ENCODE measurements at regions not wholly inside any gene's neighbourhood (a gene's known extent, or its start where the extent isn't known, plus 50 kb on each side); places are given as distances from the start of the nearest gene placed in this dataset.
"Not testable (repeated sequence)": the region's sequence is repeated elsewhere in the genome, so short reads cannot be mapped to it uniquely, and the experiment has no call there.

GRCh38 chr5:42241636-42242035, 181.6 kb upstream of the GHR start:
- no peak for DNase-seq (ENCODE audit: low read depth in 2 of 2)

- DNase-seq (ENCODE audit: low read depth in 2 of 2) = no peak
Observed at GRCh38 chr5:42242210-42242609, 181.0 kb upstream of the GHR start.

- DNase-seq (ENCODE audit: low read depth in 2 of 2) = no peak
Observed at GRCh38 chr5:42242881-42243485, 180.3 kb upstream of the GHR start.

GRCh38 chr5:42252306-42252705, 170.9 kb upstream of the GHR start:
- DNase-seq (ENCODE audit: low read depth in 2 of 2) = no peak

- not testable (repeated sequence) for DNase-seq (ENCODE audit: low read depth in 2 of 2)
Observed at GRCh38 chr5:42259914-42260313, 163.3 kb upstream of the GHR start.

- no peak for DNase-seq (ENCODE audit: low read depth in 2 of 2)
Observed at GRCh38 chr5:42267091-42267490, 156.1 kb upstream of the GHR start.

GRCh38 chr5:42268170-42268569, 155.1 kb upstream of the GHR start:
- not testable (repeated sequence) for DNase-seq (ENCODE audit: low read depth in 2 of 2)

GRCh38 chr5:42268630-42269029, 154.6 kb upstream of the GHR start:
- no peak for DNase-seq (ENCODE audit: low read depth in 2 of 2)

- no peak for DNase-seq (ENCODE audit: low read depth in 2 of 2)
Observed at GRCh38 chr5:42270771-42271170, 152.5 kb upstream of the GHR start.

- DNase-seq (ENCODE audit: low read depth in 2 of 2) = no peak
Observed at GRCh38 chr5:42274913-42275312, 148.3 kb upstream of the GHR start.

- DNase-seq (ENCODE audit: low read depth in 2 of 2) = no peak
Observed at GRCh38 chr5:42277293-42277692, 145.9 kb upstream of the GHR start.

- no peak for DNase-seq (ENCODE audit: low read depth in 2 of 2)
Observed at GRCh38 chr5:42284584-42284983, 138.7 kb upstream of the GHR start.

- DNase-seq (ENCODE audit: low read depth in 2 of 2) = no peak
Observed at GRCh38 chr5:42285230-42285629, 138.0 kb upstream of the GHR start.

- no peak for DNase-seq (ENCODE audit: low read depth in 2 of 2)
Observed at GRCh38 chr5:42300496-42300895, 122.7 kb upstream of the GHR start.

GRCh38 chr5:42301349-42301748, 121.9 kb upstream of the GHR start:
- no peak for DNase-seq (ENCODE audit: low read depth in 2 of 2)

GRCh38 chr5:42302186-42302585, 121.1 kb upstream of the GHR start:
- DNase-seq (ENCODE audit: low read depth in 2 of 2) = no peak

GRCh38 chr5:42306287-42306686, 117.0 kb upstream of the GHR start:
- DNase-seq (ENCODE audit: low read depth in 2 of 2) = no peak

GRCh38 chr5:42309865-42310264, 113.4 kb upstream of the GHR start:
- DNase-seq (ENCODE audit: low read depth in 2 of 2) = no peak

- no peak for DNase-seq (ENCODE audit: low read depth in 2 of 2)
Observed at GRCh38 chr5:42315214-42315613, 108.0 kb upstream of the GHR start.

GRCh38 chr5:42317575-42317974, 105.7 kb upstream of the GHR start:
- no peak for DNase-seq (ENCODE audit: low read depth in 2 of 2)

GRCh38 chr5:42319546-42319945, 103.7 kb upstream of the GHR start:
- DNase-seq (ENCODE audit: low read depth in 2 of 2) = not testable (repeated sequence)

GRCh38 chr5:42321785-42322184, 101.5 kb upstream of the GHR start:
- no peak for DNase-seq (ENCODE audit: low read depth in 2 of 2)

GRCh38 chr5:42337143-42337542, 86.1 kb upstream of the GHR start:
- DNase-seq (ENCODE audit: low read depth in 2 of 2) = no peak

- DNase-seq (ENCODE audit: low read depth in 2 of 2) = no peak
Observed at GRCh38 chr5:42337607-42338006, 85.6 kb upstream of the GHR start.

Measured in dermis microvascular lymphatic vessel endothelial cell (primary cell).